ENCODE measurements at regions not wholly inside any gene's neighbourhood (a gene's known extent, or its start where the extent isn't known, plus 50 kb on each side); places are given as distances from the start of the nearest gene placed in this dataset.
"Not testable (repeated sequence)": the region's sequence is repeated elsewhere in the genome, so short reads cannot be mapped to it uniquely, and the experiment has no call there.

DNA sequence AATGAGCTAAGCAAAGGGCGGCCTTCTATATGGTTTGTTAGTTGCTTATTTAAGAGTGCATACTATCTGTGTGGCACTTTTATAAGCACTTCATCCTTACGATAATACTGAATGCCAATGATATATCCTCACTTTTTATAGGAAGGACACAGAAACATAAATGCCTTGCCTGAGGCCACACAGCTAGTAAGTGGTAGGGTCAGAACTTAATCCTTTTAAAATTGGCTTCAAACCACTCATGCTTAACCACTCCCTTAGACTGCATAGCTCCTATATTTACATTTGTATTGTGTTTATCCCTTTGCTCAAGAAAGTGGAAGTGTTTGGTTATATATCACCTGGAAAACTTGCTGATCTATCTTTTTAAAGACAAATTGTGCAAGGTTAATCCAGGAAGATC is 50.5 kb upstream of the BDP1 start:
- not testable (repeated sequence) for H3K9me3 ChIP-seq

More for the DNA sequence above, 50.5 kb upstream of the BDP1 start:
- not testable (repeated sequence) for H3K4me1 ChIP-seq; H3K4me3 ChIP-seq; H3K27ac ChIP-seq; H3K36me3 ChIP-seq; DNase-seq (ENCODE audit: low spot score in 2 of 2); H3K27me3 ChIP-seq
- WGBS = 89% methylated on average over 2 of the region's 2 CpGs

Measured in suprapubic skin (tissue), 4 donors.